ENCODE measurements at regions not wholly inside any gene's neighbourhood (a gene's known extent, or its start where the extent isn't known, plus 50 kb on each side); places are given as distances from the start of the nearest gene placed in this dataset.
"Not testable (repeated sequence)": the region's sequence is repeated elsewhere in the genome, so short reads cannot be mapped to it uniquely, and the experiment has no call there.

DNA sequence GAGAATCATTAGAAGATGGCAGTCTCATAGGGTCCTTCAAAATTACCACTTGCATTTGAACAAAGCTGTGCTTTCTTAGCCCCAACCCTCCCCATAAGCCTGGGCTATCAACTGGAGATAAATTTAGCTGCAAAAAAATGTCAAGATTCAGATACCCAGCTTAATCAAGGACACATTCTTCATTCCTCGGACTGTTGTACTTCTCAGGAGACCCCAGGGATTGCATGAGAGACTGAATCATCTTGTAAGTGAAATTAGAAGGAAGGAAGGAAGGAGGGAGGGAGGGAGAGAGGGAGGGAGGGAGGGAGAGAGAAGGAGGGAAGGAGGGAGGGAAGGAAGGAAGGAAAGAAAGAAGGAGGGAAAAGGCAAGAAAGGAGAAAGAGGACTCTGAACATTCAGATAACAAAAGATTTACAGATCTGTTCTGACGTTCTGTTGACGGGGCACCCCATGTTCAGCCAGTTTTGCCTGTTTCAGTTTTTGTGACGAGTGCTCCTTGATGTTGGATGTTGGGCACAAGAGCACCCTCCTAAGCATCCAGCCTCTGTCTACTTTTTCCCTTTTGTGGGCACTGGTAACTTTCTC, 498.7 kb downstream of the PREX1 start:
- DNase-seq = no peak
- Histone ChIP-seq H3K27ac (no peak overlapping the region), H3K36me3 (replicated peaks) (no peaks in the 10 kb centered on the region), H3K4me3 (ENCODE audit: low read depth, low read length) (no peak overlapping the region), H3K27me3 (replicated peaks) (peaks cover 4% of the 10 kb centered on the region)
- no peak for TF ChIP-seq CTCF (IDR thresholded peaks at IDR 0.05; ENCODE audit: low read depth, low read length, missing control alignments)
- in situ Hi-C loops (cut with HindIII; ENCODE audit: low pct_ligation_motif_present, low sequenced_read_pairs) = no loop called here

- H3K36me3 ChIP-seq (replicated peaks); H3K4me3 ChIP-seq (ENCODE audit: low read depth, low read length); DNase-seq; H3K27ac ChIP-seq; in situ Hi-C loops (cut with HindIII; ENCODE audit: low pct_ligation_motif_present, low sequenced_read_pairs); H3K27me3 ChIP-seq (replicated peaks): not testable (repeated sequence)
Measured at GRCh38 chr20:48327848-48328247, 500.0 kb downstream of the PREX1 start.

DNA sequence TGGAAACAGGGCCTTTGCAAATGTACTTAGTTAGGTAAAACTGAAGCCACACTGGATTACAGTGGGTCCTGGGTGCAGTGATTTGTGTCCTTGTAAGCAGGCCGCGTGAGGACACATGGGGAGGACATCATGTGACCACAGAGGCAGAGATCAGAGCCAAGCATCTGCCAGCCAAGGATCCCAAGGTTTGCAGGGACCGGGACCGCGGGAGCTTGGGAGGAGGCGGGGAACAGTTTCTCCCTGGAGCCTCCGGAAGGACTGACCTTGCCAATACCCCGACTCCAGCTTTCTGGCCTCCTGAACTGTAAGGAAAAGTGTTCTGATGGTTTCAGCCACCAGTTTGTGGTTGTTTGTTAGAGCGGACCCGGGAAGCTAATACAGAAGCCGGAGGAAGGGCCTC, 500.9 kb downstream of the PREX1 start:
- no peaks in the 10 kb centered on the region for H3K36me3 ChIP-seq (replicated peaks)
- no peak for TF ChIP-seq CTCF (IDR thresholded peaks at IDR 0.05; ENCODE audit: low read depth, low read length, missing control alignments)
- peaks cover 4% of the 10 kb centered on the region for H3K27me3 ChIP-seq (replicated peaks)
- no peak overlapping the region for H3K27ac ChIP-seq
- in situ Hi-C loops (cut with HindIII; ENCODE audit: low pct_ligation_motif_present, low sequenced_read_pairs) = no loop called here
- no peak overlapping the region for H3K4me3 ChIP-seq (ENCODE audit: low read depth, low read length)
- no peak for DNase-seq

- H3K4me3 ChIP-seq (ENCODE audit: low read depth, low read length) = no peak overlapping the region
- H3K27me3 ChIP-seq (replicated peaks) = peaks cover 4% of the 10 kb centered on the region
- in situ Hi-C loops (cut with HindIII; ENCODE audit: low pct_ligation_motif_present, low sequenced_read_pairs) = no loop called here
- DNase-seq = no peak
- H3K27ac ChIP-seq = no peak overlapping the region
- TF ChIP-seq CTCF (IDR thresholded peaks at IDR 0.05; ENCODE audit: low read depth, low read length, missing control alignments) = no peak
- no peaks in the 10 kb centered on the region for H3K36me3 ChIP-seq (replicated peaks)
Measured at GRCh38 chr20:48326434-48326691, 501.4 kb downstream of the PREX1 start.

- Histone ChIP-seq H3K27ac (no peak overlapping the region), H3K36me3 (replicated peaks) (no peaks in the 10 kb centered on the region), H3K4me3 (ENCODE audit: low read depth, low read length) (no peak overlapping the region), H3K27me3 (replicated peaks) (peaks cover 4% of the 10 kb centered on the region)
- in situ Hi-C loops (cut with HindIII; ENCODE audit: low pct_ligation_motif_present, low sequenced_read_pairs) = no loop called here
- no peak for TF ChIP-seq CTCF (IDR thresholded peaks at IDR 0.05; ENCODE audit: low read depth, low read length, missing control alignments)
- DNase-seq = no peak
Measured at GRCh38 chr20:48325656-48326433, 502.0 kb downstream of the PREX1 start.

DNA sequence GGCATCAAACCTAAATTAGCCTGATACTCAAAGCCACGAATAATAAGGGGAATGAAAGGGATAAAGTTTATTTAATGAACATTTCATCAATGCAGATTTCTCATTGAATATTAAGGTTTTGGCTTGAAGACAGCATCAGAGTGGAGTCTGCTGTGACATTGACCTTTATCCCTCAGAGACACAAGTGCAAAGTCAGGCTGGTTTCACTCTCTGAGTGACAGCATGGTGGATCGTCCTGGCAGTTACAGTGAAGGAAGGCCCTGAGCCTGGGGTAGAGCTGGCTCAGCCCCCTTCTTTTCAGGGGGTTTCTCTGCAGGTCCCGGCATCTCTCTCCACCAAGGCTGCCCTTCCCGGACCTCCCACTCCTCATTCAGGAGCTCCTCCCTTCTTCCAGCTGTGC, 503.1 kb downstream of the PREX1 start:
- Histone ChIP-seq H3K27ac (no peak overlapping the region), H3K4me3 (ENCODE audit: low read depth, low read length) (no peak overlapping the region), H3K27me3 (replicated peaks) (peaks cover 4% of the 10 kb centered on the region), H3K36me3 (replicated peaks) (no peaks in the 10 kb centered on the region)
- in situ Hi-C loops (cut with HindIII; ENCODE audit: low pct_ligation_motif_present, low sequenced_read_pairs) = no loop called here
- DNase-seq = no peak
- TF ChIP-seq CTCF (IDR thresholded peaks at IDR 0.05; ENCODE audit: low read depth, low read length, missing control alignments) = no peak

Data from brain microvascular endothelial cell (primary cell).